ENCODE measurements at regions not wholly inside any gene's neighbourhood (a gene's known extent, or its start where the extent isn't known, plus 50 kb on each side); places are given as distances from the start of the nearest gene placed in this dataset.

GRCh38 chr2:9118383-9118960 lies 88.1 kb upstream of the ASAP2 start:
- DNase-seq, result no peak
- no peak overlapping the region for H3K27ac ChIP-seq
- intact Hi-C loops (cut with DNase I; ENCODE audit: low total_unique reads), result no loop called here
- no peak for TF ChIP-seq CTCF (IDR thresholded peaks at IDR 0.05)
- TF ChIP-seq POLR2A (IDR thresholded peaks at IDR 0.05), result no peak
- WGBS, 2 donors, result 77 to 87% methylated on average over 11 of the region's 11 CpGs
- no peaks in the 10 kb centered on the region for H3K36me3 ChIP-seq (ENCODE audit: low read depth, missing control alignments)
- no peaks in the 10 kb centered on the region for H3K4me1 ChIP-seq
- no peak overlapping the region for H3K4me3 ChIP-seq
- no peaks in the 10 kb centered on the region for H3K27me3 ChIP-seq
- H3K9me3 ChIP-seq, result no peaks in the 10 kb centered on the region

GRCh38 chr2:9115229-9115628 lies 91.4 kb upstream of the ASAP2 start:
- Histone ChIP-seq H3K36me3 (ENCODE audit: low read depth, missing control alignments) (no peaks in the 10 kb centered on the region), H3K9me3 (no peaks in the 10 kb centered on the region), H3K27ac (no peak overlapping the region), H3K27me3 (no peaks in the 10 kb centered on the region), H3K4me3 (no peak overlapping the region), H3K4me1 (no peaks in the 10 kb centered on the region)
- WGBS, 2 donors, result 92% methylated on average over 2 of the region's 2 CpGs
- no peak for DNase-seq
- intact Hi-C loops (cut with DNase I; ENCODE audit: low total_unique reads), result no loop called here
- TF ChIP-seq CTCF (IDR thresholded peaks at IDR 0.05) (no peak), POLR2A (IDR thresholded peaks at IDR 0.05) (no peak)

- H3K4me3 ChIP-seq, result no peak overlapping the region
- H3K9me3 ChIP-seq, result no peaks in the 10 kb centered on the region
- H3K27me3 ChIP-seq, result no peaks in the 10 kb centered on the region
- TF ChIP-seq POLR2A (IDR thresholded peaks at IDR 0.05) (no peak), CTCF (IDR thresholded peaks at IDR 0.05) (no peak)
- no peak for DNase-seq
- intact Hi-C loops (cut with DNase I; ENCODE audit: low total_unique reads), result no loop called here
- 72 to 79% methylated on average over 3 of the region's 3 CpGs for WGBS, 2 donors
- H3K4me1 ChIP-seq, result no peaks in the 10 kb centered on the region
- no peaks in the 10 kb centered on the region for H3K36me3 ChIP-seq (ENCODE audit: low read depth, missing control alignments)
- H3K27ac ChIP-seq, result no peak overlapping the region
These were observed 92.2 kb upstream of the ASAP2 start for GRCh38 chr2:9114458-9114857.

GRCh38 chr2:9113916-9114315 lies 92.7 kb upstream of the ASAP2 start:
- WGBS, 2 donors, result 72 to 84% methylated on average over 5 of the region's 5 CpGs
- Histone ChIP-seq H3K36me3 (ENCODE audit: low read depth, missing control alignments) (no peaks in the 10 kb centered on the region), H3K4me3 (no peak overlapping the region), H3K27ac (no peak overlapping the region), H3K27me3 (no peaks in the 10 kb centered on the region), H3K4me1 (no peaks in the 10 kb centered on the region), H3K9me3 (no peaks in the 10 kb centered on the region)
- no peak for TF ChIP-seq CTCF (IDR thresholded peaks at IDR 0.05)
- no peak for TF ChIP-seq POLR2A (IDR thresholded peaks at IDR 0.05)
- no peak for DNase-seq
- intact Hi-C loops (cut with DNase I; ENCODE audit: low total_unique reads), result no loop called here

GRCh38 chr2:9113262-9113661 lies 93.3 kb upstream of the ASAP2 start:
- no peaks in the 10 kb centered on the region for H3K9me3 ChIP-seq
- no peak overlapping the region for H3K27ac ChIP-seq
- no peaks in the 10 kb centered on the region for H3K27me3 ChIP-seq
- H3K4me1 ChIP-seq, result no peaks in the 10 kb centered on the region
- no peak overlapping the region for H3K4me3 ChIP-seq
- WGBS, 2 donors, result 79 to 83% methylated on average over 6 of the region's 6 CpGs
- intact Hi-C loops (cut with DNase I; ENCODE audit: low total_unique reads), result no loop called here
- TF ChIP-seq CTCF (IDR thresholded peaks at IDR 0.05) (no peak), POLR2A (IDR thresholded peaks at IDR 0.05) (no peak)
- DNase-seq, result no peak
- H3K36me3 ChIP-seq (ENCODE audit: low read depth, missing control alignments), result no peaks in the 10 kb centered on the region

Measured in testis (tissue), 2 donors.